ENCODE measurements at regions not wholly inside any gene's neighbourhood (a gene's known extent, or its start where the extent isn't known, plus 50 kb on each side); places are given as distances from the start of the nearest gene placed in this dataset.

- TF ChIP-seq CTCF (IDR thresholded peaks at IDR 0.05; ENCODE audit: borderline replicate concordance, extremely low read depth, low read length, poor library complexity, severe bottlenecking) (no peak), EZH2 (IDR thresholded peaks at IDR 0.05; ENCODE audit: borderline replicate concordance, low read depth, low read length, severe bottlenecking) (no peak)
These were observed 585.6 kb downstream of the GALC start for GRCh38 chr14:87407344-87407743.
